HG02852 (cell line): ENCODE measurements at regions not wholly inside any gene's neighbourhood (a gene's known extent, or its start where the extent isn't known, plus 50 kb on each side); places are given as distances from the start of the nearest gene placed in this dataset.
"Not testable (repeated sequence)": the region's sequence is repeated elsewhere in the genome, so short reads cannot be mapped to it uniquely, and the experiment has no call there.

Experiments used
- ATAC-seq: cut with Tn5 transposase; IDR thresholded peaks from one replicate; pipeline ENCODE4 v1.9.1; 2021; ENCODE audit warnings: mild to moderate bottlenecking, moderate library complexity; ENCODE audit not compliant: unreplicated experiment

DNA sequence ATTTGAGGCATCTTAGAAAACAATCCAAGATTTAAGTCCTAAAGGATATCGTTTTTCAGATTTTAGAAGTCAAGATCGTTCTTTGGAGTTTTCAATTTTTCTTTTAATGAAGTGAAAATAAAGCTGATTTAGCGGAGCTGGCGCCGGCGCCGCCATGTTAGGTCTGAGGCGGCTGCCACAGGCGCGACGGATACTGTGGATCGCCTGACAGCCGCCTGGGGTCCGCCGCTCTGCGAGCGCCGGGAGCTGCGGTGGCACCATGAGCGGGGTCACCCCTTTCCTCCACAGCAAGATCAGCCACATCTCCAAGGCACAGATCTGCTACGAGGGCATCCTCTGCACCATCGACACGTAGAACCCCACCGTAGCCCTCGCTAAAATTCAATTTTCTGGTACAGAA, 247.2 kb downstream of the GJA1 start:
- no peak for ATAC-seq

GRCh38 chr6:121685806-121686205, 250.4 kb downstream of the GJA1 start:
- not testable (repeated sequence) for ATAC-seq

DNA sequence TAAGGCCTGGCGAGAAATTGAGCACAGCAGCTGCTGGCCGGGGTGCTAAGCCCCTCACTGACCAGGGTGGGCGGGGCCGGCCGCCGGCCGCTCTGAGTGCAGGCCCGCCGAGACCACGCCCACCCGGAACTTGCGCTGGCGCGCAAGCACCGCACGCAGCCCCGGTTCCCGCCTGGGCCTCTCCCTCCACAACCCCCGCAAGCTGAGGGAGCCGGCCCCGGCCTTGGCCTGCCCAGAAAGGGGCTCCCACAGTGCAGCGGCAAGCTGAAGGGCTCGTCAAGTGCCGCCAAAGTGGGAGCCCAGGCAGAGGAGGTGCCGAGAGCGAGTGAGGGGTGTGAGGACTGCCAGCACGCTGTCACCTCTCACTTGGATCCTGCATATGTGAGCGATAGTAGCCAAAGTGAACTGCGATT, 251.2 kb downstream of the GJA1 start:
- no peak for ATAC-seq

GRCh38 chr6:121688974-121689373, 253.5 kb downstream of the GJA1 start:
- ATAC-seq: no peak

DNA sequence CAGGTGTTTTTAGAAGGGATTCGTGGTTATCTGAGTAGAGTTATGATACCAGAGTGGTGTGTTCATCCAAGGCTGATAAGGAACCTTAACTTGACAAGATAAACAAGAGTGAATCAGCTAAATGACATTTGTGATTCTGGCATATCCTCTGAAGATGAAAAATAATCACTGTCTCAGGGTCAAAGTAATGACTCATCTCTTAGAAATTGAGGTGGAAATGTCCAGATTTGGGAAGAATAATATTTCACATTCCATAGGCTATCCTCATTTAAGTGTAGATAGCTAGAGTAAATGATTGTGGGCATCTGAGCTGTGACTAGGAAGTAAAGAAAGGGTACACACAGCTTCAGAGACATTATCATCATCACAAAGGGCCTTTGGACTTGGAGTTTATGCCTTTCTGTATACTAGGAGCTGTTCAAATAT, 255.7 kb downstream of the GJA1 start:
- ATAC-seq: no peak

GRCh38 chr6:121694389-121694788, 258.9 kb downstream of the GJA1 start:
- no peak for ATAC-seq

DNA sequence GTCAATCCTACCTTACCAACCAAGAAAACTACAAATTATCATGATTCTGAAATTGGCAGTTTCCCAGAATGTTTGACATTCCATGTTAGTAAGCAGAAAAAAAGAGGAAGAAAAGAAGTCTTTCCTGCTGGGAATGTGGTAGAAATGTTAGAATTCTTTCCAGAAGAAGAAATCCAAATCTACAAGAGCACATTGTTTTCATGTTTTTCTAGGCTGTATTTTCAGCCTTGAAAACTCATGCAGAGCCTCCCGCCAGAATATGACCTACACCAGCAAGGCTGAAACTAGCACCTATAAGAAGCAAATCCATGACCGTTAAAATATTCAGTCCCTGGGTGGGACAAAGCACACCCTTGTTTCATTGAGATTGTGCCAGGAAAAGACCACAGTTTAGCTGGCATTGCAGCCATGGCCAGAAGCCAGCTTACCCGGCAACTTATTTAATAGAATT, 259.4 kb downstream of the GJA1 start:
- ATAC-seq: no peak

- ATAC-seq: no peak
These were observed 259.9 kb downstream of the GJA1 start for GRCh38 chr6:121695329-121695728.

- no peak for ATAC-seq
These were observed 262.5 kb downstream of the GJA1 start for GRCh38 chr6:121697921-121698320.

DNA sequence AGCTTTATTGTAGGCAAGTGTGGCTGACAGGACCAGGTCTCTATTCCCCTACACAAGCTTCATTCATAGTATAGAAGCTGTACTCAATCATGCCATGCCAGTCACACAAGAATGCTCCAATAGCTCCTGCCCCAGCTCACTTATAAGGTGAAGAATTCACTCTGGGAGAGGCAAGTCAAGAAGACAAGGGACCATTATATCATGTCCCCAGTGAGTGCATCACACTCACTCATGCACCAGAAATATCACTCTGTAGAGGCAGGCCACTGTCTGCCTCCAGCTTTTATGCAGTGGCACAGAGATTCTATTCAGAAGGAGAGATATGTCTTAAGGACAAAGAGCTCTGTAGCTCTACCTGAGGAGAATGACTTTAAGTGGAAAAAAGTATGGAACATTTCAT, 263.2 kb downstream of the GJA1 start:
- no peak for ATAC-seq

DNA sequence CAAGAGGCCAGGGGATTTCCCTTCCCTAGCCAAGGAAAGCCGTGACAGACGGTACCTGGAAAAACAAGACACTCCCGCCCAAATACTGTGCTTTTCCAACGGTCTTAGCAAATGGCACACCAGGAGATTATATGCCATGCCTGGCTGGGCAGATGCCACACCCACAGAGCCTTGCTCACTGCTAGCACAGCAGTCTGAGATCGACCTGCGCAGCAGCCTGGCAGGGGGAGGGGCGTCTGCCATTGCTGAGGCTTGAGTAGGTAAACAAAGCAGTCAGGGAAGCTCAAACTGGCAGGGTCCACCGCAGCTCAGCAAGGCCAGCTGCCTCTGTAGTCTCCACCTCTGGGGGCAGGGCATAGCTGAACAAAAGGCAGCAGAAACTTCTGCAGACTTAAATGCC, 267.7 kb downstream of the GJA1 start:
- not testable (repeated sequence) for ATAC-seq

GRCh38 chr6:121711472-121711871, 276.0 kb downstream of the GJA1 start:
- no peak for ATAC-seq

GRCh38 chr6:121717686-121718085, 282.2 kb downstream of the GJA1 start:
- ATAC-seq: no peak

- ATAC-seq: not testable (repeated sequence)
These were observed 285.4 kb downstream of the GJA1 start for GRCh38 chr6:121720867-121721266.

DNA sequence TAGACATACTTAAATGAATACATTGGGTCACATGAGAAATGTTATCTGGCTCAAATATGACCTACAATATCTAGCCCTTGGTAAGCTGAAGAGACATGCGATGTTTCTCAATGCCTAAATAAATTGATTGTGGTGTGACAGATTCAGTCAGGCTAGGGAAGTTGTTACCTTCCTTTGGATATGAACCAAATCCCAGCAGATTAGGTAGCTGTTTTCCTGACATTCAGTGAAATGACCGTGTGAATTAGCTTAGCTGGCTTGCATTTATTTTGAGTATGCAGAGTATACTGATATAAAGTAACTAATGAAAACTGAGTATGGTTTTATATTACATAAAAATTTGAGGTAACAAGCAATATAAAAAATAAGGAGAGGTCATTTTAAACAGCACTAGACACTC, 288.2 kb downstream of the GJA1 start:
- no peak for ATAC-seq

DNA sequence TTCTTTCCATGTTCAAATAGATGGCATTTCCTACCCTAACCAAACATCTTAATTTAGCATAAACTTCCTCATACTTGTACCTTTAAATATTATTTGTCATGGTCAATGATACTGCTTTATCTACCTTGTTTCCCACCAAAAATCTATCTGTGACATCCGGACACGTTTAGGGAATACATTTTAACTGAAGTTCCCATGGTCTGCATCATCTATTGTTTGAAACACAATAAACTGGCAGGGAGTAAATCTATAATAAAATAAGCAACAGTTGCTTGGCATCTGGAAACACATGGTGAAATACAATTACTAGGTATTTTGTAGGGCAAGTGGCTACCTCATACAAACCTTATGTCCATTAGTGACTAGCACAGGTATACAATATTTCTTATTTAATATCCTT, 289.1 kb downstream of the GJA1 start:
- ATAC-seq: no peak

- ATAC-seq: no peak
These were observed 291.1 kb downstream of the GJA1 start for GRCh38 chr6:121726596-121726995.

GRCh38 chr6:121730616-121731015, 295.2 kb downstream of the GJA1 start:
- ATAC-seq: no peak

- no peak for ATAC-seq
These were observed 295.9 kb downstream of the GJA1 start for GRCh38 chr6:121731381-121731780.

DNA sequence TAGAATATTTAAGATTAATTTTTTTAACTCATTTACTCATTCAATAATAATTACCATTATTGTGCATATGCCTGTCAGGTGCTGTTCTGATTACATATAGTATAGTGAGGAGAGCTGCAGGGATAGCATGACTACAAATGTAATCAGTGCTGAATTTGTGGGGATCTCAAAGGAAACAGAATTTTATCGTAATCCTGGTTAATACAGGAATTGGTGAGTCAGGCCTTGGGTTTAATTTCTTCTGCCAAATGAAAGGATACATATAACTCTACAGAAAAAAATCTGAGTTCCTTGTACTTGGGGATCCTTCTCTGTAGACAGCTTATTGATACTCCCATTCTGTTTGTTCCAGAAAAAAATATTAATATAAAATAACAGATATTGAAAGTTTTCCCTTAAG, 297.2 kb downstream of the GJA1 start:
- ATAC-seq: no peak

DNA sequence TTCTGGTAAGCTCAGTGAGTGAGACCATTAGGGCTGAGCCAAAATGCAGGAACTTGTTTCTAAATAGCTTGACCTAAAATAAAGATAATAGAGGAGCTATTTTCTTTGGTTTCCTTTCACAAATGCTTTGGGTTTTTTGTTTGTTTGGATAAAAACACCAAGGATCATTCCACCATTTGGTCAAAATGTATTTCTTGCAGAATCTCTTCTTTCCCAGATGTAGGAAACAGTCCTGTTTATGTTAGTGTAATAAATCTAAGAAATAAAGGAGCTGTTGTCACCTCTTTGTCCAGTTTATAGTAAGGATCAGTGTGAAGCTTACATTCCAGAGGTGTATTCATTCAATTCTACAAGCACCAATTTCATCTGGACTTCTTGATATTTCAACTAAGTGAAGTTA, 297.8 kb downstream of the GJA1 start:
- ATAC-seq: no peak

DNA sequence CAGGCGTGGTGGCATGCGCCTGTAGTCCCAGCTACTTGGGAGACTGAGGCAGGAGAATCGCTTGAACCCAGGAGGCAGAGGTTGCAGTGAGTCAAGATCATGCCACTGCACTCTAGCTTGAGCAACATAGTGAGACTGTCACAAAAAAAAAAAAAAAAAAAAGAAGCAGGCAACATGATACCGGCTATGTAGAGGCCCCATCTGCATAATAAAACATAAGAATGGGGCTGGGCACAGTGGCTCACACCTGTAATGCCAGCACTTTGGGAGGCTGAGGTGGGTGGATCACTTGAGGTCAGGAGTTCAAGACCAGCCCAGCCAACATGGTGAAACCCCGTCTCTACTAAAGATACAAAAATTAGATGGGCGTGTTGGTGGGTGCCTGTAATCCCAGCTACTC, 304.7 kb downstream of the GJA1 start:
- ATAC-seq: not testable (repeated sequence)

DNA sequence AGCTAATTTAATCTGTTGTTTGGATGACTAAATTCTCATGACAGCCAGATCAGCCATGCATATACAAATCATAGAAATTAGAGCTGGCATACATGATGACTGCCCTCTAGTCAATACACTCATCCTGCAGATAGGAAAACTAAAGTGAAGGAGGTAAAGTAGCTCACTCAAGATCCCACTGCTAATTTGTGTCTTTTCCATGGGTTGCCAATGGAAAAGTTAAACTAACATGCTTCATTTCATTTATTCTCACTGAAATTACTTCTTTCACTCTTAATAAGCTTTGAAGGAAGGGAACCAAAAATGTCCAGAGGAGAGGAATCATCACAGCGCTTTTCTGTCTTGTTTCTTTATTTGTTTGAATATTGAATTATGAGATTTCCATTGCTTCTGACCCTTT, 308.2 kb downstream of the GJA1 start:
- ATAC-seq: no peak

DNA sequence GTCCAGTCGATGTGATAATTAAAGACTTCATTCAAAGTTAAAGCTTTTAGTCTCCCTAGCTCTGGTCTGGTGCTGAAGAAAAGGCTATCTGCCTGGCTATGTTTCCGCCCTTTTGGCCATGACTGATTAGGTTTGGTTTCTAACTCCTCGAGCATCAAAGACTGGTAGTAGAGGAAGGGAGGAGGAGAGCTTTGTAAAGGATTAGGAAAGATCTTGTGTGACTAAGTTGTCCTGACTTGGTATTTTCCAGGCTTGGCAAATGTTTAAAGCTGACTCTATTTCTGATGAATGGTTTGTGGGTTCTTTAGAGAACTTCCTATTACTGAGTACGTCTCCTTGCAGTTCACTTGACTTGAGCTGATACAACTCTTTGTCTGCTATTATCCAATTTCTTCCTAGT, 312.9 kb downstream of the GJA1 start:
- no peak for ATAC-seq
